ENCODE measurements at regions not wholly inside any gene's neighbourhood (a gene's known extent, or its start where the extent isn't known, plus 50 kb on each side); places are given as distances from the start of the nearest gene placed in this dataset.

DNA sequence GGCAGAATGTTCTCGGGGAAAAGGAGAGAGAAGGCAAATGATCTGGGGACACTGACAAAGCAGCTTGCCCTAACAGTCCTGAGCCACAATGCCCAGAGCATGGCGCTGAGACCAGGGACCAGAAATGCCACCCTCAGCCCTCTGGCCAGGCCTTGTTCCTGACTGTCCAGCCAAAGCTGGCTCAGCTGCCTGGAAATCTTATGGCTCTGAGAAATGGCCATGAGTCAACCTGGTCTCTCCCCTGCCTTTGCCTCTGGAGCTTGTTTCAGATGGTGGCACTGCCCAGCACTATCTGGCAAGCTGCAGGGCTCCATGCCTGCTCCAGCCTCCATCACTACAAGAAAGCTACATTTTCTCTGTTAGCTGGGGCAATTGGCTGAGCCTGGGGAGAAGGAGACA is 90.5 kb upstream of the PLXNA4 start:
- no peak for DNase-seq

DNA sequence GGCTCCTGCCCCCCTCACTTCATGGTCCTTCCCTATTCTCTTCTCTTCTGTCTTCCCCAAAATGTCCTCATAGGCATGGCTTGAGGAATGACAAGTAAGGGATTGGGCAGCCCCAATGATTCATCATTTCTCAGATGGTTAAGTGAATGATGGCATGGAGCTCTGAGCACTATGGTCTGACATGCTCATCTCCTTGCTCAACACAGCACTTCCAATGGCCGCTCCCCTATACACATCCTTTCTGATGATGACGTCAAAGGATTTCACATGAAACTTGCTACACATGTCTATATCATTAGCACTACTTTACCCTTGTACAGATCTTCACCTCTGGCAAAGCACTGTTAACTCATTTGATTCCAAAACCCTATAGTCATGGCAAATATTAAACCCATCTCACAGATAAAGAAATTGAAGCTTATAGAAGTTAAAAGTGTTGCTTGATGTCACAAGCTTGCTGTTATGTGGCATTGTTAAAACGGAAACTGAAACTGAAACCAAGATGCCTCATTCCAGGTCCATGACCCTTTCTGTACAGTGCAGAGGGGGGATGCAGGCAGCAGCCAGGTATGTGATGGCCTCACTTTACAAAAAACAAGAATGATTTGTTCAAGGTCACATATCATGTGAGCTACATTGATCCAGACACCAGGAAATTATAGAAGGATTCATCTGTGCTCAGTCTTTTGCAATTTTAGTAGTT is 90.0 kb upstream of the PLXNA4 start:
- no peak for DNase-seq

DNA sequence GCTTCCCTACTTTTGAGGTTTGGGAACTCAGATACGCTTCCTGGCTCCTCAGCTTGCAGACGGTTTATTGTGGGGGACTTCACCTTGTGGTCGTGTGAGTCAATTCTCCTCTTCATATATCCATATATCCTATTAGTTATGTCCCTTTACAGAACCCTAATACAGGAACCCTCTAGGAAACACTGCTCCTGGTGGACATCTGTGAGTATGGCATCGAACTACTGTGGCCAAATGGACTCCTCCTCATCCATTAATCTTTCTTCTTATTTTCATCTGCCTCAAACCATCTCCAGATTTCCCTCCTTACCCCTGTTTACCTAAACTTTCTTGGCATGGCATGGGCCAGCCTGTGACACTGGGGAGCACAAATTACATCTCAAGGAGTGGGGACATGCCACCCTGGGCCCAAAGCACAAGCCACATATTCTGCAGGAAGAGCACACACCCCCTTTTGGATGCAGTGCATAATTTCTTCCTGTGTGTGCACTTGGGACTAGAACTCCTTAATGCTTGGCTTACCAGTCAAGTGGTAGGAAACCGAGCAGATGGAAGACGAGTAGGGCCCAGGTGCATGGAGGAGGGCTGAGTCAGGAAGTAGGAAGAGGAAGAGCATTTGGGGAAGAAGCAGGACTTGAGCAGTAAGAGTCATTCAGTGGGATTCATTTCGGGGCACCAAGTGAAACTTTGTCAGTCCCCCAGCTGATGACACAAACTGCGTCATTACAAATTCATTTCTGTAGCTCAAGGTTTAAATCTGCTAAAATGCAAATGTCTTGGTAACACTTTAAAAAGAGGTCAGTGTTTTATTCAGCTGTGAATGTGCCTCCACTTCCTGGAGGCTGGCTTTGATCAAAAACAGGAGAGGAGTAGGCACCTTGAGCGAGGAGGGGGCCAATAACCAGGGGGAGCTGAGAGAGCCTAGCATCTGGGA is 80.8 kb upstream of the PLXNA4 start:
- peak; percentile 14 for DNase-seq

DNA sequence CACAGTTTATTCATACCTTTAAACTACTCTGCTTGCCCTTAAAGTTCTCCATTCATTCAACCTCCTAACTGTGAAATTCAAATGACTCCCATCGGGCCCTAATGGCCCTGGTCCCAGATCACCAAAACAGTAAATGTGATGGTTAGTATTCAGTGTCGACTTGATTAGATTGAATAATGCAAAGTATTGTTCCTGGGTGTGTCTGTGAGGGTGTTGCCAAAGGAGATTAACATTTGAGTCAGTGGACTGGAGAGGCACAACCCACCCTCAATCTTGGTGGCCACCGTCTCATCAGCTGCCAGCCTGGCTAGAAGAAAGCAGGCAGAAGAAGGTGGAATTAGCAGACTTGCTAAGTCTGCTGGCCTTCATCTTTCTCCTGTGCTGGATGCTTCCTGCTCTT is 80.1 kb upstream of the PLXNA4 start:
- DNase-seq: no peak

DNA sequence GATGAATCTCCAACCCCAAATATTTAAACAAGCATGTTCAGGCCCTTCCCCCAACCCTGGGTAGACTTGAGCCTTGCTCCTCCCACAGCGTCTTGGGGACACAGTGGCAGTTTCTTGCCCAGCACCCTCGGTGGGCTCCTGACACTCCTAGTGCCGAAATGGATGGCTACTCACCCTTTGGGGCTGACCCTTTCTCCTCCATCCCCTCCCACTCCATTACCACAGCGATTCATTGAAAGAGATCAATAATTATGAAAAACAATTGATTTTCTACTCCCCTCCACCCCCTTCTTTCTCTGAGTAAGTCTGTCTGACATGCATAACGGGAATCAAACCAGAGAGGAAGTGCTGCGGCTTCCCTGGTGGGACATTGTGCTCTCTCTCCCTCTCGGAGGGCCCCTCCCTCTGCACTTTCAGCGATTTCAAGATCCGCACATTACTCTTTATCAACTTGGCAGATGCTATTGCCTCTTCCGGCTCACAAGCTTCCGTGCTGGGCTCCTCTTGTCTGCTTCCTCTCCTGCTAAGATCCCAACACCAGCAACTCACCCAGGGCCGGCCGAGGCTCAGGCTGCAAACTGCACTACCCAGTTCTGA is 79.0 kb upstream of the PLXNA4 start:
- no peak for DNase-seq

DNA sequence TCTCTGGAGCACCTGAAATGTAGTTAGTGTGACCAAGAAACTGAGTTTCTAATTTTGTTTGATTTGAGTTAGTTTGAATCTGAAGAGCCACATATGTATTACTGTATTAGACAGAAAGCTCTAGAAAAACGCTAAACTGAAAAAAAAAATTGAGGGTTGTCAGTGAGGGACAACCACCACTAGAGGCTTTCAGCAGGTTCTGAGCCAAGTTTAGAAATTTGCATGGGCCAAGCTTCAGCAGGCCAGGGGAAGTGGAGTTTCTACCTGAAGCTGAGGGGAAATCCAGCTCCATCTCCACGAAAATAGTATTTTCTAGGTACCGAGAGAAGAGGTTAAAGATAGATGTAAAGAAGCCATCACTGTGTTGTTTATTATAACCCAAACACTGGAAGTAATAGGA is 77.9 kb upstream of the PLXNA4 start:
- DNase-seq: peak; percentile 5

DNA sequence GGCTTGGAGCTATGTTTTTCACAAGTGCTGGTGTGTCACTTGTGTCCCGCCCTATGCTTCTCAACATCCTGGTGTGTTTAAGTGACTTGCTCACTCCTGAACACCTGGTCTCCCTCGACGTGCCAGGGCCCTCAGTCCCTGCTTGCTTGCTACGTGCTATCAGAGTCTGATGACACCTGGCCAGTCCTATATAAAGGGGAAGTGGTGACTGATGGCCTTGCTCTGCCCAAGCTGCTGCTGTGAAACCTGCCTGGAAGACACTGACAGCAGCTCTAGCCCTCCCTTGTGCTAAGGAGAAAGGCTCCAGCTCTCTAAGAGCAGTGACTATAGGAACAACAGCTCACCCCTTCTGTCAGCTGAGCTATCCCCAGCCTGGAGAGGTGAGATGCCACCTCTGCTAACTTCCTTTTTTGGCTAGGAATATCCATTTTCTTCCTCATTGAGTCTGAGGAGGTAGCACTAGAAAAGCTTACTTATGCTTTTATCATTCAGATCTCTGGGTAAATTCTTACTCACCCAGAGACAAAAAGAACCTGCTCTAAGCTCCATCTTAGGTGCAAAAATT is 77.2 kb upstream of the PLXNA4 start:
- no peak for DNase-seq

DNA sequence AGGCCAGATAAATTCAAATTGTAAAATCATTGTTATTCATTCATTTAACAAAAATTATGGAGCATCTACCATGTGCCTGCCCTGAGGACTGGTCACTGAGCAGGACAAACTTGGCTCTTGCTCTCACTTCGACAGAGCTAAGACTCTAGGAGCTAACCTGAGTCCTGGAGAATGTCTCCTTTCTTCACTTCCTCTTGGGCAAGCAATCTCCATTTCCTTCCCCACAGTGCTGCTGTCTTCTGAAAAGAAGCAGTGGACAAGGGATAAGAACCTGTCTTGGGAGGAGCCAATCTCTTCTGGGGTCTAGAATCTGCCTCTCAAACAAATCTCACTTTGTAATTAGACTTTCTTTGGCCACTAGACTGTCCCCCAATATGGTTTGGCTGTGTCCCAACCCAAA is 76.2 kb upstream of the PLXNA4 start:
- DNase-seq: no peak

DNA sequence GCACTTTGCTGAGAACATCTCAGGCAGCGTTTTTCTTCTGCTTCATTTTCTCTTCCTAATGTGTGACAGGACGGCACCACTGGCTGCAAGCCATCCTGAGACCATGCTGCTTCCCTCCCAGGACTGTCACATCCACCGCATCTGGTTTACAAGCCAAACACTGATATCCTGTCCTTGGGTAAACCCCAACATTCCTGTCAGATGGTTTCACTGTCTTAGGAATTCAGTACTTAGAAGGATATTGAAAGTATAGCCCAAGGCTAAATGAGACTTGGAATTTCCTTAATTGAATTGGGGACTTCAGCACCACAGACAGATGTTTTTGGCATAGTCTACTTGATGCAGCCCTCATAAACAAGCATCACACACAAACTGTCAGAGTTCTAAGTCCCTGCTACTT is 74.2 kb upstream of the PLXNA4 start:
- DNase-seq: no peak

DNA sequence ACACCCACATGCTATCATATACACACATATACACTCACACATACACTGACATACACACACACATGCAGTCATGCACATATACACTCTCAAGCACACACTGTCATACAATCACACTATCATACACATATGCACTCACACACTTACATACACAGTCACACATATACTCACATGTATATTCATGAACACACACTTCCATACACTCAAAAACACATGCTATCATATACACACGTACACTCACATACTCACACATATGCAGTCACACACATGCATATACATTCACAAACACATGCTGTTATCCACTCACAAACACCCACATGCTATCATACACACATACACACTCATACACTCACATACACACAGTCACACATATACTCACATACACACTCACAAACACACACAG is 71.0 kb upstream of the PLXNA4 start:
- DNase-seq: no peak

DNA sequence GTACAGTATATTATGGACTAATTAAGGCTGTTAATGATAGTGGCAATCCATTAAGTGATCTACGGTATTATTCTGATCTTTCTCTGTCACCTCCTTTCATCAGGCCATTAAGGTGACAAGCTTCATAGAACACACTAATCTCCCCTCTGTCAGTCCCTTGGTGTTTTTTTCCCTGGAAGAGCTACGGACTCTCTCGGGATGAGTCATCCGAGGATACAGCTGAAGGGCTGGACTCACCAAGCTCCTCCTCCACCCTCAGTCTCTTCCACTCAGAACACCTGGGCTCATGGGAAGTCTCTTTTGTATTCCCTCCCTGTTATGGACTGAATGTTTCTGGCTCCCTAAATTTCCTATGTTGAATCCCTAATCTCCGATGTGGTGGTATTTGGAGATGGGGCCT is 69.8 kb upstream of the PLXNA4 start:
- no peak for DNase-seq

DNA sequence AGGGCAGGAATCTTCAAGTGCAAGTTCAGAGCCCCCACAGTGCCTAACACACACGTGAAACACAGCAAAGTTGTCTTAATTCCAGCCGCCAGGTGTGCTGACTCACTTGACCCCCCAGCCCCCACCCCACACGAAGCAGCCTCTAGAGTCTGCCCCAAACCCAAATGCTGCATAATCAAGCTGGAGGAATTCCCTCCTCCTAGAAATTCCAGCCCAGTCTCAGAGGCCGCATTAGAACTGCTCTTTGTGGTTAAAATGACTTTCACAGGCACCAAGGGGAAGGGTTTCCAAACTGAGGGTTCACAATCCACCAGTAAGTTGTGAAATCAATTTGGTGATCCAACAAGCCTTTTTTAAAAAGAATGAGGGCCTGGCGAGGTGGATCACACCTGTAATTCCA is 67.0 kb upstream of the PLXNA4 start:
- no peak for DNase-seq

DNA sequence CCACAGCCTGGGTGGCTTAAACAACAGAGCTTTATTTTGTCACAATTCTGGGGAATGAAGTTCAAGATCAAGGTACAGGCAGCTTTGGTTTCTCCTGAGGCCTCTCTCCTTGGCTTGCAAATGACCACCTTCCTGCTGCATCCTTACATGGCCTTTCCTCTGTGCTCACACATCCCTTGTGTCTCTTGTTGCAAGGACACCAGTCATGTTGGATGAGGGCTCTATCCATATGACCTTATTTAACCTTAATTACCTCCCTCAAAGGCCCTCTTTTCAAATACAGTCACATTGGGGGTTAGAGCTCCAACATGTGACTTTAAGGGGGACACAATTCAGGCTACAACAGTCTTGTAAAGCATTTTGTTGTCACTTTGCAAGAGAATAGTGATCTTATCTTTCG is 65.0 kb upstream of the PLXNA4 start:
- DNase-seq: no peak

DNA sequence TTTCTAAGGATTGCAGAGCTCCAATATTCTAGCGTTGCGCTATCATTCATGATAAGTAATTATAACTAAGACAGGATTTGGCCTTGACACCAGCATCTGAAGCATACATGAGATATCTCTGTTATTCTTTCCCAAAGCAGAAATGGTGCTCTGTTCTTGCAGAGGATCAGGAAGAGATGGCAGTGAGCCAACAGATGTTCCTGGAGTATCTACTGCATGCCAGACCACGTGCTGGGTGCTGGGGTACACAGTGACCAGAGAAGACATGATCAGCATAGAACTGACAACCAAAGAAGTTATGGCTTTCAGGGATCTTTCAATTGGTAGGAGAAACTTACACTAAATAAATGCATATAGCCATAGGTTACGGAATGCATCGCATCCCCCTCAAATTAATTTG is 63.7 kb upstream of the PLXNA4 start:
- DNase-seq: no peak

DNA sequence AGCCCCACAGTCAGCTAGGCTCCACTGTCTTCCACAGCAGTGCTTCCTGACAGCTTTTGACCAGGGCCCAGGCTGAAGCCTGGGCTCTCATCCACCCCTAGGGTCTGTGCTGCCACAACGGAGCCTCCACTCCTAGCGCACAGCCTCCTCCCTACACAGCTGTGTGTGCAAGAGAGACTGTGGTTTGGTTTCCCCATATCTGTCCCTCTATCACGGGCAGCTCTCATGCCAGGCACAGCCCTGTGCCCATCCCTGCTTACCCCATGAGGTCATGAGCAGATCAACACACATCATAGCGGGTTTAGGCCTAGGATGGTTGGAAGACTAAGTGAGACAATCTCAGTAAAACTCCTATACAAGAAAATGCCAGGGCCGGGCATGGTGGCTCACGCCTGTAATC is 61.7 kb upstream of the PLXNA4 start:
- no peak for DNase-seq

DNA sequence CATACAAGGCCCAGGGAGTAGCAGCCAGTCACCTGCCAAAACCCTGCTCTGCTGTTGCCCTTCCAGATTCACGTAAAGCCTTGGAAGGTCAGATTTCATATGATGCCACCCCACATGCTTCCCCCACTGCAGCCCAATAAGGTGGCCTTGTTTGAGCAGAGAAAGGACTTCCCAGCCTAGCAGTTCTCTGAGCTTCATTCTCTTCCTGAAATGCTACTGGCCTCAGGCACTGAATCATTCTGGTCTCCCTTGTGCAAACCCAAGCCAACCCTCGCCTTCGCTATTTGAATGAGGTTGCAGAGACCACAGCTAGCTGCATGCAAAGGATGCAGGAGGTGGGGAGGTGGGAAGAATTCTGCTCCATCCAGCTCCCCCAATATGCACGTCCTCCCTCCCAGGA is 60.3 kb upstream of the PLXNA4 start:
- DNase-seq: no peak

DNA sequence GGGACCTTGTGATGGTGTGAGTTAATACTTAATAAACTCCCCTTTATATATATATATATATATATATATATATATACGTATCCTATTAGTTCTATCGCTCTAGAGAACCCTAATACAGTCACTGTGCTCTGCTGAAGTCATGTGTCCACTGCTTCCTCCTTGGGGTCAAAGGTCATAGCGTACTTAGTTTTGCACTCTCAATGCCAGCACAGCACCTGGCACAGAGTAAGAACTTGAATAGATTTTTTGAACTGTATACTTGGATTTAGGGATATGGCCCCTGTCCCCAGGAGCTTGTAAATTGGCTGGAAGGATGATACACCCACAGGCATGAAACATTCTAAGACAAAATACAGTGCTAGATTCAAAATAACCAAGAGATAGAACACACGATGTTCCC is 58.9 kb upstream of the PLXNA4 start:
- DNase-seq: no peak

DNA sequence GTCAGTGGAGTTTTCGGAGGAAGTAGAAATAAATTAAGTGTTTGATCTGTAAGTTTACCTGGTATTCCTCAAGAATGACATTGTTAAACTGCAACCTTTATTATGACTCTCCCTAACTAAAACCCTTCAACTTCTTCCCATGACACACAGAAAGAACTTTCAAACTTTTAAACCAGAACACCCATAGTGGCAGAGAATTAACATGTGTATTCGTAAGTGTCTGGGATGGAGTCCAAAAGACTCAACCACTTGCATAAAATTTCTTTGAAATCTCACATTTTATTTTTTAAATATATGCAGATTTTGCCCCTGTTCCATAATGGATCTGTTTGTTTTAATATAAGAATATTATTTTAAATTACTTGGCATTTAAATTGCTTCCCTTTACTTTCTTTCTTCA is 54.6 kb upstream of the PLXNA4 start:
- no peak for DNase-seq
